ENCODE measurements at regions not wholly inside any gene's neighbourhood (a gene's known extent, or its start where the extent isn't known, plus 50 kb on each side); places are given as distances from the start of the nearest gene placed in this dataset.

DNA sequence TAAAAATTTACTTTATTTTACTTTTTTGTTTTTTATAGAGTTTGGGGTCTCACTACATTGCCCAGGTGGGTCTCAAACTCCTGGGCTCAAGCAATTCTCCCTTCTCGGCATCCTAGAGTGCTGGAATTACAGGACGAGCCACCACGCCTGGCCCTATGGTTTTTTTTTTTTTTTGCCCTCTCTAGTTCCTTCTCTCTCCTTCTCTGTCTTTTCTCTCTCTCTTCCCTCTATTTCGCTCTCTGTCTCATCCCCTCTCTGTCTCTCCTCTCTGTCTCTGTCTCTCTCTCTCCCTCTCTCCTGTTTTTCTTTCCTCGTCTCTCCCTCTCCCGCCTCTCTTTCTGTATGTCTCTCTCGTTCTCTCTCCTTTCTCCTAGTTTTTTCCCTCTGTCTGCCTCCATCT, 202.6 kb upstream of the LHX5 start:
- no peak for DNase-seq (ENCODE audit: low spot score)
- H3K9me3 ChIP-seq (ENCODE audit: severe bottlenecking) = no peaks in the 10 kb centered on the region
- no peaks in the 10 kb centered on the region for H3K4me1 ChIP-seq (ENCODE audit: insufficient read depth, poor library complexity, severe bottlenecking)
- TF ChIP-seq, protein P1, sequence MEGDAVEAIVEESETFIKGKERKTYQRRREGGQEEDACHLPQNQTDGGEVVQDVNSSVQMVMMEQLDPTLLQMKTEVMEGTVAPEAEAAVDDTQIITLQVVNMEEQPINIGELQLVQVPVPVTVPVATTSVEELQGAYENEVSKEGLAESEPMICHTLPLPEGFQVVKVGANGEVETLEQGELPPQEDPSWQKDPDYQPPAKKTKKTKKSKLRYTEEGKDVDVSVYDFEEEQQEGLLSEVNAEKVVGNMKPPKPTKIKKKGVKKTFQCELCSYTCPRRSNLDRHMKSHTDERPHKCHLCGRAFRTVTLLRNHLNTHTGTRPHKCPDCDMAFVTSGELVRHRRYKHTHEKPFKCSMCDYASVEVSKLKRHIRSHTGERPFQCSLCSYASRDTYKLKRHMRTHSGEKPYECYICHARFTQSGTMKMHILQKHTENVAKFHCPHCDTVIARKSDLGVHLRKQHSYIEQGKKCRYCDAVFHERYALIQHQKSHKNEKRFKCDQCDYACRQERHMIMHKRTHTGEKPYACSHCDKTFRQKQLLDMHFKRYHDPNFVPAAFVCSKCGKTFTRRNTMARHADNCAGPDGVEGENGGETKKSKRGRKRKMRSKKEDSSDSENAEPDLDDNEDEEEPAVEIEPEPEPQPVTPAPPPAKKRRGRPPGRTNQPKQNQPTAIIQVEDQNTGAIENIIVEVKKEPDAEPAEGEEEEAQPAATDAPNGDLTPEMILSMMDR (IDR thresholded peaks at IDR 0.05; ENCODE audit: poor library complexity, severe bottlenecking) = no peak
- no peak for ATAC-seq (ENCODE audit: low read depth)
- no peak overlapping the region for H3K27ac ChIP-seq (ENCODE audit: poor library complexity, severe bottlenecking)
- no peak overlapping the region for H3K4me3 ChIP-seq (ENCODE audit: severe bottlenecking)
- H3K36me3 ChIP-seq (ENCODE audit: low read depth) = no peaks in the 10 kb centered on the region
- H3K27me3 ChIP-seq (ENCODE audit: insufficient read depth, poor library complexity, severe bottlenecking) = peaks cover 53% of the 10 kb centered on the region

DNA sequence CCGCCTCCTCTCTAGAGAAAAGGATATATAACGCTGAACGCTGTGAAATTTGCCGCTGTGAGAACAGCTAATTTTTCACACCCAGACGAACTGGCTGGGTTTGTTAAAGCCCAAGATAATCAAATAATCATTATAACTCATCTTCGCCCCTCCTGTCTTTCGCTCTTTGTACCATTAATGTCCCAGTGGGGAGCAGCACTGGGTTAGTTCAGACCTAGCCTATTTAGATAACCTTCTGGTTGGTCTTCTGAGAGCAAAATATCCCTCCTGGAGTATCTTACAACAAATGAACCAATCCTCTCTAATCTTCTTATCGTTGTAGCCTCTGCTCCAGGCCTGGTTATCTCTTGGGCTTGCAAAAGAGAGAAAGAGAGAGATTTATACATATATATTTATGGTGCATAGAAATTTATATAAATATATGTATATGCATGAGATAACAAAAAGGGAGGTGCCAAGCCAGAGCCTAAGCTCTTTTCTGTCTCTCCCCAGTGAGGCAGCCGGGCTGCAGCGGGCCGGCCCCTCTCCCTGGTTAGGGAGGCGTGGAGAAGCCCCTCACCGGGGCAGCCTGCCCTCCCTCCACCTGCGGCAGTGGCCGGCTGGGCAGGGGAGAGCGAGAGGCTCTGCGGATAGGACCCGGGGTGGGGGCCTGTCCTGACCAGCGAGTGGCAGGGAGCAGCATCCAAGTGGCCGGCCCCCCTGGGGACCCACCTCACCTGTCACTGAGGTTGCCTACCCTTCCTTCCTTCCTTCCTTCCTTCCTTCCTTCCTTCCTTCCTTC, 202.0 kb upstream of the LHX5 start:
- Histone ChIP-seq H3K4me3 (ENCODE audit: severe bottlenecking) (no peak overlapping the region), H3K27ac (ENCODE audit: poor library complexity, severe bottlenecking) (no peak overlapping the region), H3K4me1 (ENCODE audit: insufficient read depth, poor library complexity, severe bottlenecking) (no peaks in the 10 kb centered on the region), H3K27me3 (ENCODE audit: insufficient read depth, poor library complexity, severe bottlenecking) (peaks cover 59% of the 10 kb centered on the region), H3K36me3 (ENCODE audit: low read depth) (no peaks in the 10 kb centered on the region), H3K9me3 (ENCODE audit: severe bottlenecking) (no peaks in the 10 kb centered on the region)
- DNase-seq (ENCODE audit: low spot score) = no peak
- TF ChIP-seq, protein P1 (IDR thresholded peaks at IDR 0.05; ENCODE audit: poor library complexity, severe bottlenecking) = no peak
- ATAC-seq (ENCODE audit: low read depth) = no peak

DNA sequence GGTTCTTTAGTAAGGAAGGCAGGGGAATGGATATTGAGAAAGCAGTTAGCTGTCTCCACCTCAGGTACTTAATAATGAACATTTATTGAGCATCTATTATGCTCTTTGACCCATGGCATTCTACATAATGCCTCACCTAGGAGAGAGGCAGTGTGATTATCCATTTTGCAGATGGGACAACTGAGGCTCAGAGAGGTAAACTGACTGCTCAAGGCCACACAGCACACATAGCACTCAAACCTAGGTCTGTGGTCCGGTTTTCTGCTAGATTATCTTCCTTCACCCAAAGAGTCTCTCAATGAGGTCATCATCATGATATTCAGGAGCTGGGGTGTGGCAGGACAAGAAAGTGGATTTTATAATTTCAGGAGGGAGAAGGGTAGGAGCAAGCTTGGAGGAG, 199.1 kb upstream of the LHX5 start:
- H3K27me3 ChIP-seq (ENCODE audit: insufficient read depth, poor library complexity, severe bottlenecking) = peaks cover 67% of the 10 kb centered on the region
- no peaks in the 10 kb centered on the region for H3K4me1 ChIP-seq (ENCODE audit: insufficient read depth, poor library complexity, severe bottlenecking)
- H3K27ac ChIP-seq (ENCODE audit: poor library complexity, severe bottlenecking) = no peak overlapping the region
- no peak overlapping the region for H3K4me3 ChIP-seq (ENCODE audit: severe bottlenecking)
- TF ChIP-seq, protein P1 (IDR thresholded peaks at IDR 0.05; ENCODE audit: poor library complexity, severe bottlenecking) = no peak
- DNase-seq (ENCODE audit: low spot score) (no peak), ATAC-seq (ENCODE audit: low read depth) (no peak)
- no peaks in the 10 kb centered on the region for H3K9me3 ChIP-seq (ENCODE audit: severe bottlenecking)
- H3K36me3 ChIP-seq (ENCODE audit: low read depth) = no peaks in the 10 kb centered on the region

DNA sequence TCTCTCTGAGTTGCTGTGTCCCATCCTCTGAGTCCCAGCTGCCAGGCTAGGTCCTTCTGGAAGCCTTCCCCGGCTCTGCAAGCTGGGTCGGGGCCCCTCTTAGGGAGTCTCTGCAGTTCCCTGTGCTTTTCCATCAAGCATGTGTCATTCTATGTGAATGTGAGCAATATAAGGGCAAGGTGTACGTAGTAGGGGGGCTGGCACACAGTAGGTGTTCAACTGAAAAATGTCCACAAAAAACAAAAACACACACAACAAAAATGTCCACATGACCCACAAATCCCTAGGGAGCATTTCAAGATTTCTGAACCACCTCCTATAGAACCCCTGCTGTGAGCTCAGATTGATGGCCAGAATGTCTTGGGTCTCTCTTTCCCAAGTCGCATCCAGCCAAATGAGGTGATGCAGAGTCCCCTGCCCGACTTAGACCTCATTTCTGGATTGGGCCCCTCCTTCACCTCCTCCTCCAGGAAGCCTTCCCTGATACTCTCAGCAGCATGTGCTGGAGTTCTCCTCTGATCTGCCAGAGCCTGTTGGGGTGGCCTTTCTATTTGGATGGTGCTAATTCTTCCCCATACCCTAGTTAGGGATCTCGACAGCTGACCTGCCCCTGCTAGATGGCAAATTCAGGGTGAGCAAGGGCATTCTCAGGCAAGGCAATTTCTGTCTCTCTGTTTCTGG, 196.1 kb upstream of the LHX5 start:
- Histone ChIP-seq H3K4me1 (ENCODE audit: insufficient read depth, poor library complexity, severe bottlenecking) (no peaks in the 10 kb centered on the region), H3K4me3 (ENCODE audit: severe bottlenecking) (no peak overlapping the region), H3K9me3 (ENCODE audit: severe bottlenecking) (no peaks in the 10 kb centered on the region), H3K27ac (ENCODE audit: poor library complexity, severe bottlenecking) (no peak overlapping the region), H3K36me3 (ENCODE audit: low read depth) (no peaks in the 10 kb centered on the region), H3K27me3 (ENCODE audit: insufficient read depth, poor library complexity, severe bottlenecking) (peaks cover 45% of the 10 kb centered on the region)
- ATAC-seq (ENCODE audit: low read depth) (no peak), DNase-seq (ENCODE audit: low spot score) (no peak)
- TF ChIP-seq, protein P1 (IDR thresholded peaks at IDR 0.05; ENCODE audit: poor library complexity, severe bottlenecking) = no peak

DNA sequence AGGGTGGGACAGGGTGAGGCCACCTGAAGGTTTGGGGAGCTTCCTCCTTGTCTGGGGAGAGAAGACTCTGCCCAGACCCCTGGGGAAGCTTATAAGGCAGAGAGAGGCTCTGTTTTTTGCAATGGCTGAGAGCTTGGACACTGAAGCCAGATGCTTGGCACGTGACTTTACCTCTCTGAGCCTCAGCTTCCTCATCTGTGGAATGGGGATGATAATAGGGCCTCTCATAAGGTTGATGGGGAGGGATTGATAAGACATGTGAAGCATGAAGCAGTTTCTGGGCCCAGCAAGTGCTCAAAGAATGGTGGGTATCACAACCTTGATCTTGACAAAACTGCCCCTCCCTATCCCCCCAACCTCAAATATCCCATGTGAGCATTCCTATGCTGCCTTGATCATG, 195.4 kb upstream of the LHX5 start:
- H3K27ac ChIP-seq (ENCODE audit: poor library complexity, severe bottlenecking) = no peak overlapping the region
- H3K9me3 ChIP-seq (ENCODE audit: severe bottlenecking) = no peaks in the 10 kb centered on the region
- peaks cover 43% of the 10 kb centered on the region for H3K27me3 ChIP-seq (ENCODE audit: insufficient read depth, poor library complexity, severe bottlenecking)
- H3K36me3 ChIP-seq (ENCODE audit: low read depth) = no peaks in the 10 kb centered on the region
- TF ChIP-seq, protein P1 (IDR thresholded peaks at IDR 0.05; ENCODE audit: poor library complexity, severe bottlenecking) = no peak
- no peaks in the 10 kb centered on the region for H3K4me1 ChIP-seq (ENCODE audit: insufficient read depth, poor library complexity, severe bottlenecking)
- ATAC-seq (ENCODE audit: low read depth) (no peak), DNase-seq (ENCODE audit: low spot score) (no peak)
- no peak overlapping the region for H3K4me3 ChIP-seq (ENCODE audit: severe bottlenecking)

All from RWPE2 (cell line).